Endodermal cell (in vitro differentiated cells): ENCODE measurements at regions not wholly inside any gene's neighbourhood (a gene's known extent, or its start where the extent isn't known, plus 50 kb on each side); places are given as distances from the start of the nearest gene placed in this dataset.

Experiments used
- DNase-seq: peaks from one replicate; pipeline ENCODE4 v3.0.0-alpha.2; 2017
- H3K27ac ChIP-seq: 2 replicates; pipeline ENCODE4 v1.5.1; 2013; ENCODE audit warnings: mild to moderate bottlenecking, low read depth, low read length, moderate library complexity
- H3K27me3 ChIP-seq: 2 replicates; pipeline ENCODE4 v1.6.1; 2013; ENCODE audit warnings: mild to moderate bottlenecking, low read length, moderate library complexity; ENCODE audit not compliant: insufficient read depth, control insufficient read depth, poor library complexity, severe bottlenecking
- H3K36me3 ChIP-seq: 2 replicates; pipeline ENCODE4 v1.7.0; 2013; ENCODE audit warnings: mild to moderate bottlenecking, low read length, moderate library complexity; ENCODE audit not compliant: control insufficient read depth, insufficient read depth
- H3K4me1 ChIP-seq: one replicate; pipeline ENCODE4 v1.7.0; 2013; ENCODE audit warnings: low read length; ENCODE audit not compliant: control insufficient read depth, insufficient read depth
- H3K4me3 ChIP-seq: 2 replicates; pipeline ENCODE4 v1.5.1; 2013; ENCODE audit warnings: mild to moderate bottlenecking, low read length, moderate library complexity
- H3K9ac ChIP-seq: 2 replicates; pipeline ENCODE4 v1.6.1; 2013; ENCODE audit warnings: mild to moderate bottlenecking, low read length, moderate library complexity; ENCODE audit not compliant: poor library complexity, severe bottlenecking; ENCODE audit errors: extremely low read depth
- H3K9me3 ChIP-seq: 2 replicates; pipeline ENCODE4 v1.6.1; 2013; ENCODE audit warnings: mild to moderate bottlenecking, low read length, moderate library complexity; ENCODE audit not compliant: control insufficient read depth
- H3K27ac Mint-ChIP-seq: 2 replicates; pipeline ENCODE4 v1.8.0; 2020; ENCODE audit warnings: mixed read lengths
- H3K27me3 Mint-ChIP-seq: 2 replicates; pipeline ENCODE4 v1.8.0; 2021; ENCODE audit warnings: mild to moderate bottlenecking, mixed read lengths; ENCODE audit not compliant: insufficient read depth
- H3K36me3 Mint-ChIP-seq: 2 replicates; pipeline ENCODE4 v1.8.0; 2020; ENCODE audit warnings: low read depth, mixed read lengths
- H3K4me1 Mint-ChIP-seq: 2 replicates; pipeline ENCODE4 v1.8.0; 2020; ENCODE audit warnings: mixed read lengths
- H3K4me3 Mint-ChIP-seq: 2 replicates; pipeline ENCODE4 v1.8.0; 2020; ENCODE audit warnings: mild to moderate bottlenecking, moderate library complexity, mixed read lengths
- H3K9me3 Mint-ChIP-seq: 2 replicates; pipeline ENCODE4 v1.8.0; 2020; ENCODE audit warnings: mild to moderate bottlenecking, mixed read lengths
- CTCF ChIP-seq: fragments of 200-600 bp; sonication (generic); conservative IDR thresholded peaks from 2 replicates; pipeline ENCODE4 v1.5.0; 2021; ENCODE audit warnings: antibody characterized with exemption, mild to moderate bottlenecking
- WGBS, 2 experiments: methylation state at CpG; one replicate each; pipeline versions ENCODE4 v1.1.5 to v1.1.7; 2013; ENCODE audit warnings: missing lambda C conversion rate in 2 of 2, mixed read lengths in 1 of 2; ENCODE audit not compliant: insufficient coverage in 1 of 2, insufficient read length in 1 of 2; 5-methylcytosine and 5-hydroxymethylcytosine counted together

DNA sequence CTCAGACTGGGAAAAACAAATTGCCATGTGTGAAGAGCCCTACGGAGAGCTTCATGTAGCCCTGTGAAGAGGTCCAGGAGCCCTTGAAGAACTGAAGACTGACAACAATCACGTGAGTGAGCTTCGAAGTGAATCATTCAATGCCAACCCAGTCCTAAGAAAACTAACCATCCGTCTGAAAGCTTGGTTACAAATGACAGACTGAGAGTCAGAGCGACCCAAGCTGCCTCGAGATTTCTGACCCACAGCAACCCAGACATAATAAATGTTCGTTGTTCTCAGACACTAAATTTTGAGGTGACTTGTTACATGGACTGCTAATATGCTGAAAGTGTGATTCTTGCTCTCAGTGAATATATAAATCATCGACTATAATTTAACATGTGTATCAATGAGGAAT is 987.2 kb upstream of the ROBO1 start:
- Histone ChIP-seq H3K4me1 (peaks cover 3% of the 10 kb centered on the region), H3K9me3 (no peaks in the 10 kb centered on the region), H3K4me3 (no peak overlapping the region), H3K36me3 (no peaks in the 10 kb centered on the region), H3K9ac (no peak overlapping the region), H3K27ac (no peak overlapping the region), H3K27me3 (no peaks in the 10 kb centered on the region)
- Mint-ChIP-seq H3K27ac (peak overlapping the region; percentile 23), H3K9me3 (no peaks in the 10 kb centered on the region), H3K27me3 (no peaks in the 10 kb centered on the region), H3K36me3 (no peaks in the 10 kb centered on the region), H3K4me3 (no peak overlapping the region), H3K4me1 (peaks cover 18% of the 10 kb centered on the region)
- TF ChIP-seq CTCF = no peak
- WGBS, 2 experiments = 91% methylated on average over 4 to 8 of the region's 8 CpGs
- DNase-seq = no peak

- H3K9ac ChIP-seq = no peak overlapping the region
- no peak for DNase-seq
- no peak overlapping the region for H3K27ac ChIP-seq
- no peak overlapping the region for H3K27ac Mint-ChIP-seq
- peaks cover 21% of the 10 kb centered on the region for H3K4me1 Mint-ChIP-seq
- H3K9me3 ChIP-seq = no peaks in the 10 kb centered on the region
- peaks cover 3% of the 10 kb centered on the region for H3K4me1 ChIP-seq
- H3K27me3 Mint-ChIP-seq = no peaks in the 10 kb centered on the region
- H3K36me3 Mint-ChIP-seq = no peaks in the 10 kb centered on the region
- H3K4me3 ChIP-seq = no peak overlapping the region
- TF ChIP-seq CTCF = no peak
- H3K4me3 Mint-ChIP-seq = no peak overlapping the region
- no peaks in the 10 kb centered on the region for H3K27me3 ChIP-seq
- 66 to 79% methylated on average over 3 to 4 of the region's 4 CpGs for WGBS, 2 experiments
- H3K9me3 Mint-ChIP-seq = no peaks in the 10 kb centered on the region
- H3K36me3 ChIP-seq = no peaks in the 10 kb centered on the region
Measured at GRCh38 chr3:80753021-80753420, 985.2 kb upstream of the ROBO1 start.

- no peak overlapping the region for H3K4me3 Mint-ChIP-seq
- no peak for TF ChIP-seq CTCF
- Histone ChIP-seq H3K36me3 (no peaks in the 10 kb centered on the region), H3K27ac (no peak overlapping the region), H3K9me3 (no peaks in the 10 kb centered on the region), H3K27me3 (no peaks in the 10 kb centered on the region), H3K4me1 (peaks cover 3% of the 10 kb centered on the region), H3K9ac (no peak overlapping the region), H3K4me3 (no peak overlapping the region)
- H3K36me3 Mint-ChIP-seq = no peaks in the 10 kb centered on the region
- H3K27ac Mint-ChIP-seq = no peak overlapping the region
- WGBS, 2 experiments = 87 to 96% methylated on average over 4 of the region's 4 CpGs
- no peak for DNase-seq
- no peaks in the 10 kb centered on the region for H3K27me3 Mint-ChIP-seq
- peaks cover 19% of the 10 kb centered on the region for H3K4me1 Mint-ChIP-seq
- H3K9me3 Mint-ChIP-seq = no peaks in the 10 kb centered on the region
Measured at GRCh38 chr3:80750637-80751036, 982.8 kb upstream of the ROBO1 start.
